Neural cell (in vitro differentiated cells): ENCODE measurements at regions not wholly inside any gene's neighbourhood (a gene's known extent, or its start where the extent isn't known, plus 50 kb on each side); places are given as distances from the start of the nearest gene placed in this dataset.

Experiments
- H2AFZ ChIP-seq: fragments of 200-600, 300-800 bp; sonication (generic), shearing (Covaris generic); 2 replicates; pipeline ENCODE4 v1.6.0; 2014; ENCODE audit warnings: low read depth, mild to moderate bottlenecking, antibody characterized with exemption, low read length, moderate library complexity
- H3F3A ChIP-seq: fragments of 200-600 bp; shearing (Covaris generic); 2 replicates; pipeline ENCODE4 v1.6.1; 2016; ENCODE audit warnings: mild to moderate bottlenecking, moderate library complexity, mixed read lengths, antibody characterized with exemption, low read length; ENCODE audit not compliant: insufficient read depth, poor library complexity, severe bottlenecking
- H3K27ac ChIP-seq: fragments of 200-600, 300-800 bp; sonication (generic), shearing (Covaris generic); 2 replicates; pipeline ENCODE4 v1.5.1; 2014; ENCODE audit warnings: mild to moderate bottlenecking, low read length, moderate library complexity
- H3K27me3 ChIP-seq: fragments of 300-800, 200-600 bp; sonication (generic), shearing (Covaris generic); 2 replicates; pipeline ENCODE4 v1.6.0; 2014; ENCODE audit warnings: mild to moderate bottlenecking, low read depth, low read length, moderate library complexity; ENCODE audit not compliant: insufficient read depth
- H3K36me3 ChIP-seq: fragments of 300-800, 200-600 bp; sonication (generic), shearing (Covaris generic); 2 replicates; pipeline ENCODE4 v1.5.1; 2014; ENCODE audit warnings: mild to moderate bottlenecking, antibody characterized with exemption, low read length, moderate library complexity; ENCODE audit not compliant: insufficient read depth
- H3K4me2 ChIP-seq: fragments of 300-800, 200-600 bp; sonication (generic), shearing (Covaris generic); 2 replicates; pipeline ENCODE4 v1.6.0; 2014; ENCODE audit warnings: mild to moderate bottlenecking, low read length
- H3K4me3 ChIP-seq: fragments of 300-800, 200-600 bp; sonication (generic), shearing (Covaris generic); 2 replicates; pipeline ENCODE4 v1.5.1; 2014; ENCODE audit warnings: mild to moderate bottlenecking, low read length, moderate library complexity
- H3K79me2 ChIP-seq: fragments of 200-600 bp; shearing (Covaris generic); replicated peaks from 2 replicates; pipeline ENCODE4 v1.6.0; 2014; ENCODE audit warnings: mild to moderate bottlenecking, low read length, moderate library complexity; ENCODE audit not compliant: insufficient read depth
- H3K9ac ChIP-seq: fragments of 300-800, 200-600 bp; sonication (generic), shearing (Covaris generic); 2 replicates; pipeline ENCODE4 v1.6.1; 2016; ENCODE audit warnings: mild to moderate bottlenecking, low read length, mixed read lengths
- H3K9me2 ChIP-seq: fragments of 200-600 bp; shearing (Covaris generic); 2 replicates; pipeline ENCODE4 v1.6.1; 2016; ENCODE audit warnings: mild to moderate bottlenecking, low read length, mixed read lengths; ENCODE audit not compliant: insufficient read depth
- H3K9me3 ChIP-seq: fragments of 200-600, 300-800 bp; sonication (generic), shearing (Covaris generic); 2 replicates; pipeline ENCODE4 v1.6.1; 2016; ENCODE audit warnings: mild to moderate bottlenecking, mixed run types, low read length, moderate library complexity, mixed read lengths
- H4K20me1 ChIP-seq: fragments of 200-600 bp; shearing (Covaris generic); 2 replicates; pipeline ENCODE4 v1.6.1; 2016; ENCODE audit warnings: mild to moderate bottlenecking, mixed run types; ENCODE audit not compliant: insufficient read depth
- CTCF ChIP-seq: fragments of 450-650 bp; IDR thresholded peaks from 2 replicates; pipeline ENCODE4 v1.5.1; 2014; ENCODE audit warnings: antibody characterized with exemption, mild to moderate bottlenecking, moderate library complexity; ENCODE audit not compliant: poor library complexity, severe bottlenecking
- EP300 ChIP-seq: fragments of 450-650 bp; conservative IDR thresholded peaks from 2 replicates; pipeline ENCODE4 v1.6.1; 2014; ENCODE audit warnings: antibody characterized with exemption, mild to moderate bottlenecking, moderate library complexity; ENCODE audit not compliant: poor library complexity, severe bottlenecking
- EZH2 ChIP-seq: fragments of 200-600, 300-800 bp; shearing (Covaris generic), sonication (generic); IDR thresholded peaks from 2 replicates; pipeline ENCODE4 v1.6.1; 2014; ENCODE audit warnings: antibody characterized with exemption, low read length, borderline replicate concordance, mild to moderate bottlenecking; ENCODE audit not compliant: insufficient read depth, poor library complexity, severe bottlenecking
- MXI1 ChIP-seq: fragments of 450-650 bp; conservative IDR thresholded peaks from 2 replicates; pipeline ENCODE4 v1.6.1; 2014; ENCODE audit warnings: antibody characterized with exemption, mild to moderate bottlenecking; ENCODE audit not compliant: poor library complexity, severe bottlenecking
- POLR2AphosphoS5 ChIP-seq: IDR thresholded peaks from 2 replicates; pipeline ENCODE4 v1.6.1; 2012
- RAD21 ChIP-seq: fragments of 450-650 bp; conservative IDR thresholded peaks from 2 replicates; pipeline ENCODE4 v1.6.1; 2014; ENCODE audit warnings: antibody characterized with exemption, mild to moderate bottlenecking, moderate library complexity
- REST ChIP-seq: IDR thresholded peaks from 2 replicates; pipeline ENCODE4 v1.6.1; 2012; ENCODE audit warnings: borderline replicate concordance
- SMC3 ChIP-seq: fragments of 450-650 bp; conservative IDR thresholded peaks from 2 replicates; pipeline ENCODE4 v1.6.1; 2014; ENCODE audit warnings: antibody characterized with exemption, mild to moderate bottlenecking, moderate library complexity; ENCODE audit not compliant: poor library complexity
- TAF1 ChIP-seq: IDR thresholded peaks from 2 replicates; pipeline ENCODE4 v1.6.1; 2012; ENCODE audit warnings: low read depth

GRCh38 chr16:51401673-51402072 lies 250.6 kb upstream of the SALL1 start:
- no peaks in the 10 kb centered on the region for H3F3A ChIP-seq
- TF ChIP-seq MXI1: no peak
- TF ChIP-seq CTCF: no peak
- no peak for TF ChIP-seq SMC3
- no peak for TF ChIP-seq RAD21
- TF ChIP-seq POLR2AphosphoS5: no peak
- TF ChIP-seq REST: no peak
- no peak for TF ChIP-seq TAF1
- TF ChIP-seq EZH2: no peak
- no peak for TF ChIP-seq EP300
- H3K4me2 ChIP-seq: no peak overlapping the region
- H3K27me3 ChIP-seq: no peaks in the 10 kb centered on the region
- H3K4me3 ChIP-seq: no peak overlapping the region
- no peaks in the 10 kb centered on the region for H3K9me3 ChIP-seq
- no peaks in the 10 kb centered on the region for H3K79me2 ChIP-seq
- H4K20me1 ChIP-seq: no peaks in the 10 kb centered on the region
- H2AFZ ChIP-seq: no peak overlapping the region
- no peaks in the 10 kb centered on the region for H3K36me3 ChIP-seq
- H3K9ac ChIP-seq: no peak overlapping the region
- H3K9me2 ChIP-seq: no peaks in the 10 kb centered on the region
- no peak overlapping the region for H3K27ac ChIP-seq

- Histone ChIP-seq H3K36me3 (no peaks in the 10 kb centered on the region), H4K20me1 (no peaks in the 10 kb centered on the region), H3K4me2 (no peak overlapping the region)
Observed at GRCh38 chr16:51399908-51400670, 249.0 kb upstream of the SALL1 start.

More at GRCh38 chr16:51399908-51400670, 249.0 kb upstream of the SALL1 start:
- Histone ChIP-seq H3K4me3 (no peak overlapping the region), H3F3A (no peaks in the 10 kb centered on the region), H3K27me3 (no peaks in the 10 kb centered on the region), H3K27ac (no peak overlapping the region), H3K79me2 (no peaks in the 10 kb centered on the region), H3K9me3 (no peaks in the 10 kb centered on the region), H3K9ac (no peak overlapping the region), H3K9me2 (no peaks in the 10 kb centered on the region), H2AFZ (no peak overlapping the region)
- TF ChIP-seq REST (no peak), RAD21 (no peak), POLR2AphosphoS5 (no peak)
